HG03108 (cell line): ENCODE measurements at regions not wholly inside any gene's neighbourhood (a gene's known extent, or its start where the extent isn't known, plus 50 kb on each side); places are given as distances from the start of the nearest gene placed in this dataset.
"Not testable (repeated sequence)": the region's sequence is repeated elsewhere in the genome, so short reads cannot be mapped to it uniquely, and the experiment has no call there.

Experiments
- ATAC-seq: cut with Tn5 transposase; IDR thresholded peaks from one replicate; pipeline ENCODE4 v1.9.1; 2021; ENCODE audit warnings: moderate library complexity; ENCODE audit not compliant: unreplicated experiment

GRCh38 chr22:22773979-22774604 is 113.5 kb upstream of the IGLL5 start:
- ATAC-seq = no peak

GRCh38 chr22:22774762-22775161 is 112.9 kb upstream of the IGLL5 start:
- ATAC-seq = not testable (repeated sequence)

- ATAC-seq = no peak
Observed at GRCh38 chr22:22776121-22776520, 111.5 kb upstream of the IGLL5 start.

GRCh38 chr22:22779213-22779612 is 108.4 kb upstream of the IGLL5 start:
- no peak for ATAC-seq

GRCh38 chr22:22783575-22783974 is 104.0 kb upstream of the IGLL5 start:
- no peak for ATAC-seq

GRCh38 chr22:22784249-22785039 is 103.2 kb upstream of the IGLL5 start:
- ATAC-seq = no peak

GRCh38 chr22:22785316-22786065 is 102.1 kb upstream of the IGLL5 start:
- no peak for ATAC-seq

- ATAC-seq = no peak
Observed at GRCh38 chr22:22786301-22787115, 101.1 kb upstream of the IGLL5 start.

- ATAC-seq = no peak
Observed at GRCh38 chr22:22787151-22787550, 100.5 kb upstream of the IGLL5 start.

- ATAC-seq = no peak
Observed at GRCh38 chr22:22787786-22788459, 99.7 kb upstream of the IGLL5 start.

- no peak for ATAC-seq
Observed at GRCh38 chr22:22788460-22789037, 99.1 kb upstream of the IGLL5 start.

GRCh38 chr22:22789233-22789921 is 98.2 kb upstream of the IGLL5 start:
- no peak for ATAC-seq

- no peak for ATAC-seq
Observed at GRCh38 chr22:22789922-22790845, 97.4 kb upstream of the IGLL5 start.

- ATAC-seq = no peak
Observed at GRCh38 chr22:22791438-22792181, 96.0 kb upstream of the IGLL5 start.

GRCh38 chr22:22792205-22792786 is 95.3 kb upstream of the IGLL5 start:
- ATAC-seq = not testable (repeated sequence)

GRCh38 chr22:22795639-22796038 is 92.0 kb upstream of the IGLL5 start:
- not testable (repeated sequence) for ATAC-seq

- no peak for ATAC-seq
Observed at GRCh38 chr22:22796724-22797123, 90.9 kb upstream of the IGLL5 start.
